Spleen (tissue), 7 donors: ENCODE measurements at regions not wholly inside any gene's neighbourhood (a gene's known extent, or its start where the extent isn't known, plus 50 kb on each side); places are given as distances from the start of the nearest gene placed in this dataset.

Source experiments
- POLR2A ChIP-seq, 3 donors: fragments of 450-650 bp; IDR thresholded peaks; one replicate each; pipeline ENCODE4 v1.5.1; 2017; ENCODE audit warnings: antibody characterized with exemption in 3 of 3, mild to moderate bottlenecking in 1 of 3
- POLR2AphosphoS5 ChIP-seq, 3 donors: sonication (generic); formaldehyde crosslinking; IDR thresholded peaks; one replicate each; pipeline ENCODE4 v1.5.1; 2017; ENCODE audit warnings: antibody characterized with exemption in 3 of 3
- TF ChIP-seq, protein P1 (sequence below), 11 experiments: fragments of 200-600 bp in 7 of 11; fragments of 450-650 bp in 4 of 11; sonication (generic) in 4 of 11; IDR thresholded peaks in 8 of 11; conservative IDR thresholded peaks in 3 of 11; 1 replicate in 7 of 11; 2 replicates in 4 of 11; pipeline versions ENCODE4 v1.4.0 to v1.8.0; 2016 to 2021; ENCODE audit warnings: antibody characterized with exemption in 11 of 11, inconsistent platforms in 4 of 11, mild to moderate bottlenecking in 1 of 11
- donor health status: DM: no; HTN: no; CAD: no; lungs with moderate emphysema.
- donor health status: DM: no; HTN: no; CAD: no.
- donor health status: DM: no; HTN: no; CAD: no.

DNA sequence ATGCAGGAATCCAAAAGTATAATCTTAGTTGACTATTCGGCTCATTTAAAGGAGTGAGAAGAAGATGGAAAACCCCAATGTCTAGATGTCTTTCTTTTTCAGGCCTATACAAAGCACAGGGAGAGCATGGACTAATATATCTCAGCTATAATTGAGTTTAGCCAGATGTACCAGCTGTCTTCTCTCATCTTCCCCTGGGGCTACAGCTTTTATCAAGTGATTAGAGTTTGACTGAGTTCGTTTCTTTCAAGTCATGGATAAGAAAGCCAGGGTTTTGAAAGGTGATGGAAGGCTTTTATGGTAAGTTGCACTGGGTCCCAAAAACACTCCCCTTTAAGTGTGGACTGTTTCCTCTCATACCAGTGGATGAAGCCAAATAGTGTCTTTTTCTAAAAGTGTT, 1172.8 kb upstream of the TENM4 start:
- TF ChIP-seq, protein P1, sequence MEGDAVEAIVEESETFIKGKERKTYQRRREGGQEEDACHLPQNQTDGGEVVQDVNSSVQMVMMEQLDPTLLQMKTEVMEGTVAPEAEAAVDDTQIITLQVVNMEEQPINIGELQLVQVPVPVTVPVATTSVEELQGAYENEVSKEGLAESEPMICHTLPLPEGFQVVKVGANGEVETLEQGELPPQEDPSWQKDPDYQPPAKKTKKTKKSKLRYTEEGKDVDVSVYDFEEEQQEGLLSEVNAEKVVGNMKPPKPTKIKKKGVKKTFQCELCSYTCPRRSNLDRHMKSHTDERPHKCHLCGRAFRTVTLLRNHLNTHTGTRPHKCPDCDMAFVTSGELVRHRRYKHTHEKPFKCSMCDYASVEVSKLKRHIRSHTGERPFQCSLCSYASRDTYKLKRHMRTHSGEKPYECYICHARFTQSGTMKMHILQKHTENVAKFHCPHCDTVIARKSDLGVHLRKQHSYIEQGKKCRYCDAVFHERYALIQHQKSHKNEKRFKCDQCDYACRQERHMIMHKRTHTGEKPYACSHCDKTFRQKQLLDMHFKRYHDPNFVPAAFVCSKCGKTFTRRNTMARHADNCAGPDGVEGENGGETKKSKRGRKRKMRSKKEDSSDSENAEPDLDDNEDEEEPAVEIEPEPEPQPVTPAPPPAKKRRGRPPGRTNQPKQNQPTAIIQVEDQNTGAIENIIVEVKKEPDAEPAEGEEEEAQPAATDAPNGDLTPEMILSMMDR (IDR thresholded peaks at IDR 0.05 in 8 of 11, conservative IDR thresholded peaks at IDR 0.05 in 3 of 11): no peak
- no peak for TF ChIP-seq POLR2AphosphoS5 (IDR thresholded peaks at IDR 0.05)
- TF ChIP-seq POLR2A (IDR thresholded peaks at IDR 0.05): no peak
